ENCODE measurements at regions not wholly inside any gene's neighbourhood (a gene's known extent, or its start where the extent isn't known, plus 50 kb on each side); places are given as distances from the start of the nearest gene placed in this dataset.
A peak's percentile ranks its signal among the peaks of the same experiment; 100 is the strongest.
"Not testable (repeated sequence)": the region's sequence is repeated elsewhere in the genome, so short reads cannot be mapped to it uniquely, and the experiment has no call there.

- FAIRE-seq (no peak), DNase-seq (ENCODE audit: low spot score) (no peak)
These were observed 569.0 kb upstream of the B3GAT1 start for GRCh38 chr11:134980819-134981710.

DNA sequence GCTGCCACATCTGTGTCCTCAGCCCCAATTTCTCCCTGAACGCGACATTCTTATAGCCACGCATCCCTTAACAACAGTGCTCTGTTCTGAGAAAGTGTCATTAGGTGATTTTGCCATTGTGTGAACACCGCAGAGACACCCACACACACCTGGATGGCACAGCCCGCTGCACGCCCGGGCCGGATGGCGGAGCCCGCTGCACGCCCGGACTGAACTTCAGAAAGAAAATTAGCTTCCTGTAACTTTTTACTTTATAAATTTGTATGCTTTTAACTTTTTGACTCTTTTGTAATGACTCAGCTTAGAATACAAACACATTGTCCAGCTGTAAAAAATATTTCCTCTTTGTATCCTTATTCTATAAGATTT, 567.0 kb upstream of the B3GAT1 start:
- not testable (repeated sequence) for FAIRE-seq; DNase-seq (ENCODE audit: low spot score)

- FAIRE-seq: no peak
- DNase-seq (ENCODE audit: low spot score): no peak
These were observed 566.5 kb upstream of the B3GAT1 start for GRCh38 chr11:134978388-134979088.

GRCh38 chr11:134976551-134976950, 564.5 kb upstream of the B3GAT1 start:
- FAIRE-seq (no peak), DNase-seq (ENCODE audit: low spot score) (no peak)

- DNase-seq (ENCODE audit: low spot score) (no peak), FAIRE-seq (no peak)
These were observed 563.9 kb upstream of the B3GAT1 start for GRCh38 chr11:134975866-134976376.

DNA sequence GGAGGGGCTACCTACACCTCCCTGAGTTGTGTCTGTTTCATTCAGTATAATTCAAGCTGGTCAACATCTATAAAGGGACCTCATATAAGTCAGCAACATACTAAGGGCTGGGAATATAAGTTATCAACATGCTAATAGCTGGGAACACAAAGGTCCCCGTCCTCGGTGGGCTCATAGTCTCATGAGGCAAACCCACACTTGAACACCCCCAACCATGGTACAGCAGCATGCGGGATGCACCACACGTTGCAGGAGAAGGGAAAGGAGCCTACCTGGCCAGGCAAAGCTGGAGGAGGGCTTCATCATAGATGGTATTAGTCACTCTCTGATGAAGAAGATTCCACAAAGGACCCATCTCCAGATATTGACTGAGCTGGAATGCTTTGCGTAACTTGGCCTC, 561.8 kb upstream of the B3GAT1 start:
- no peak for DNase-seq (ENCODE audit: low spot score)
- no peak for FAIRE-seq

DNA sequence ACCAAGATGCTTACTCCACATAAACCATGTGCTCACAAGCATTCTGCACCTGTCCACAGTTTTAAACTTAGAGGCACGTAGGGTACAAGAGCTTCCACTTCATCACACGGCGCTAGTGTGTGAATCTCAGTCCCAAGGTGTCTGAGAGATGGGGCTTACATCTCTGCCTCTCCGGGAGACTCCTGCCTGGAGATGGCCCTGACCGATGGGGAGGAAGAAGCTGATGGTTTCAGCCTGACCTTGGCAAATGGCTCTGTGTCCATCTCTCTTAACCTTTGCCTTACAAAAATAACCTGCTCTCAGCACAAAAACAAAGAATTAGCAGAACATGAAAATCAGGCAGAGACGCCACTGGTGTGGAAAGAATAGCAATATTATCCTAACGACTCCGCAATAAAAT, 559.3 kb upstream of the B3GAT1 start:
- FAIRE-seq (no peak), DNase-seq (ENCODE audit: low spot score) (no peak)

DNA sequence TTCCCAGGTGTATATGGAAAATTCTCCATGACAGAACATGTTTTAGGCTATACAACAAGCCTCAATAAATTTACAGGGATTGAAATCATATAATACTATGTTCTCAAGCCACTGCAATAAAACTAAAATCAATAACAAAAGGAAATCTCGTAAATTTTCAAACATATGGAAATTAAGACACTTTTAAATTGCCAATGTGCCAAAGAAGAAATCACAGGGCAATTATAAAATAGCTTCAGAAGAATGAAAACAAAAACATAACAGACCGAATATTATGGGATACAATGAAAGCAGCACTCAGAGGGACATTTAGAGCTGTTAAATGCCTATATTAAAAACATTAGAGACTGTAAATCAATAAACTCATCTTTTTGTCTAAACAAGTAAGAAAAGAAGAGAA, 555.7 kb upstream of the B3GAT1 start:
- FAIRE-seq: no peak
- no peak for DNase-seq (ENCODE audit: low spot score)

GRCh38 chr11:134961386-134961785, 549.3 kb upstream of the B3GAT1 start:
- DNase-seq (ENCODE audit: low spot score); FAIRE-seq: not testable (repeated sequence)

DNA sequence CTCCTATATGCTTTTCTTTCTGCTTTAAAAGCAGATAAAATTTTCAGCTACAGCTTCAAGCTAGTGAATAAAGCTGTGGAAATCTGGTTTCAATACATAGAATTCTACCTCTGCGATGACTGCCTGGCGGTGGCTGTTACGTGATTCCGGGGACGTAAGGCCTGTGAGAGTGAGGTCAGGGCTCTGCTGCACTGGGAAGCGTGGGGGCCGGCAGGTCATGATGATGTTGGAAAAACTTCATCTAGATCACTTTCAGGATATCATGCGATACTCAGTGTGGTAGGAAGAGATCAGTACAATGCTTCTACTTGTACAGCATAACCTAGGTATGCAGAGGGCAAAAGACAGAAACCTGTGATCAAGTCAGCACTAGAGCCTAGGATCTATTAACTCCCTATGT, 546.8 kb upstream of the B3GAT1 start:
- DNase-seq (ENCODE audit: low spot score): no peak
- no peak for FAIRE-seq

- DNase-seq (ENCODE audit: low spot score) (no peak), FAIRE-seq (no peak)
These were observed 546.2 kb upstream of the B3GAT1 start for GRCh38 chr11:134958336-134958640.

- DNase-seq (ENCODE audit: low spot score) (no peak), FAIRE-seq (no peak)
These were observed 545.7 kb upstream of the B3GAT1 start for GRCh38 chr11:134957540-134958335.

- no peak for FAIRE-seq
- DNase-seq (ENCODE audit: low spot score): no peak
These were observed 544.6 kb upstream of the B3GAT1 start for GRCh38 chr11:134956450-134957210.

- DNase-seq (ENCODE audit: low spot score); FAIRE-seq: not testable (repeated sequence)
These were observed 543.9 kb upstream of the B3GAT1 start for GRCh38 chr11:134955970-134956369.

GRCh38 chr11:134955281-134955680, 543.2 kb upstream of the B3GAT1 start:
- DNase-seq (ENCODE audit: low spot score): no peak
- FAIRE-seq: no peak

DNA sequence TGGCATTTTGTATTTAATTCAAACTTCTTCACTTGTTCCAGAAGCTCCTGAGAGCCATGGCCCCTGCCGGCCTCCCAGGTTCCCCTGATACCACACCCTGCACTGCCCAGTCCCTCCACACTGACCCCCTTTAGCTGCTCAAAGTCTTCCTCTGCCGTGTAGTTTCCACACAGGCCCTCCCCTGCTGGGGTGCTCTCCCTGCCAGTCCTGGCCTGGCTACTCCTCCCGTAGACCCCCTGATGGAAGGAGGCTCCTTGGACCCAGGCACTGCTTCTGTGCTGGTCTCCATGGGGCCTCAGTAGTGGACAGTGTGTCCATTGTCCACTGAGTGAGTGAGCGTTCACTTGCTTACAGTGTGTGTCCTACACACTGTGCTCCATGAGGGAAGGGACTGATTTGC, 542.4 kb upstream of the B3GAT1 start:
- DNase-seq (ENCODE audit: low spot score); FAIRE-seq: not testable (repeated sequence)

DNA sequence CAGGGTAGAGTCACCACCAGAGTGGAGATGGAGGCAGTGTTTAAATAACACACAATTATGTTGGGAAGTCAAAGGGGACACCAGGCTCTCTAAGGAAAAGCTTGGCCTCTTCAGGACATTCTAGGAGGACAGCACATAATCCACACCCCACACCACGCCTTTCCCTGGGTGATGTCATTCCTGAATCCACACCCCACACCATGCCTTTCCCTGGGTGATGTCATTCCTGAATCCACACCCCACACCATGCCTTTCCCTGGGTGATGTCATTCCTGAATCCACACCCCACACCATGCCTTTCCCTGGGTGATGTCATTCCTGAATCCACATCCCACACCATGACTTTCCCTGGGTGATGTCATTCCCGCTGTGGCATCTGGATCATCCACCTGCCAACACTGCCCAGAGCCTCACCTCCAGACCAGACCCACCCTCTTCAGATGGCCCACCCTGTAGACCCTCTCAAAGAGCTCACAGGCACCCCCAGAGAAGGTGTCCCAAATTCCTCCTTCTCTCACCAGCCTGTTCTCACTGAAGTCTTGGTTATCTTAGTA, 541.5 kb upstream of the B3GAT1 start:
- DNase-seq (ENCODE audit: low spot score); FAIRE-seq: not testable (repeated sequence)

DNA sequence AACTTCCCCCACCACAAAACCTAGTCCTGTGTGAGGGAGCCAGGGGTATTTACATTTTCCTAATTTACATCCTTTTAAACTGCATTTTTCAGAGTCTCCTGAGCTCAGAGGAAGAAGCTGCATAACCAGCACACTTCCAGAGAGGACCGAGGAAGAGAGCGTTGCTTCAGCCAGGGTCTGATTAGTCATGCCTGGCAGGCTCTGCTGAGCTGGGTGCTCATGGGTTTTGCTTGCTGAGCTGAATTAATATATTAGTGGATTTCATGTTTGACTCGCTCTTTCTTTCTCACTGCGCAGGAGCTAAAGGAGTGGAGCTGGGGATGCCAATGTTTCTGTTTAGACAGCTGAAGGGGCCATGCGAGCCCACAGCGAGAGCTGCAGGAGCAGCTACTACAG, 539.3 kb upstream of the B3GAT1 start:
- DNase-seq (ENCODE audit: low spot score) (peak; percentile 41), FAIRE-seq (no peak)

DNA sequence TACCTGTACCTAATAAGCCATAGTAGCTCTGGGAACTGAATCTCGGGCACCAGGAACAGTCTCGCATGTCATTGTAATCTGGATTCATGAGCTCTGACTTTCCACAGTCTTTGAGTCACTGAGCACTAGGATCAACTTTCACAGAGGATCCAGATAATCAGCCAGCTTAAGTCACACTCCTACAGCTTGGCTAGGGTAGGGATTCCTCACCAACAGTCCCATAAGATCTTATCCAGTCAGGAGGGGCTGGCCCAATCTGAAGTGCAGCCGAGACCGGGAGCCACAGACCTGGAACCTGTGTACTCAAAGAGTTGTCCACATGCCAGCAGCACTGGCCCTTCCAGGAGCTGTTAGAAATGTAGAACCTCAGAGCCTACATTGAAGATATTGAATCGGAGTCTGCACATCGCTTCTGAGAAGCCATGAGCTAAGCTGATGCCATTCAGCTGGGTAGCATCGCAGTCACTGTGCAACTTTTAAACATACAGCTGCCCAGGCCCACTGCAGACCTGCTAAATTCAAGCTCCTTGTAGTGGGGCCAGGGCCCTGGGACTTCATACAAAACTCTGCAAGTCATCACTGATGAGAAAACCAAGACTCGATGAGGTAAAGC, 538.8 kb upstream of the B3GAT1 start:
- FAIRE-seq (no peak), DNase-seq (ENCODE audit: low spot score) (peak; percentile 35)
